GM12864 (cell line): ENCODE measurements at regions not wholly inside any gene's neighbourhood (a gene's known extent, or its start where the extent isn't known, plus 50 kb on each side); places are given as distances from the start of the nearest gene placed in this dataset.

ENCODE experiments used
- DNase-seq: peaks from one replicate; pipeline ENCODE4 v3.0.0-alpha.2; 2011; ENCODE audit warnings: low read depth
- H3K4me3 ChIP-seq: 2 replicates; pipeline ENCODE4 v1.5.1; 2011; ENCODE audit warnings: mild to moderate bottlenecking, low read depth, low read length, control low read depth
- CTCF ChIP-seq: IDR thresholded peaks from 2 replicates; pipeline ENCODE4 v1.5.1; 2011; ENCODE audit warnings: low read depth, mild to moderate bottlenecking, moderate library complexity, low read length, control low read depth, inconsistent platforms; ENCODE audit errors: missing control alignments

- TF ChIP-seq CTCF, result no peak
- H3K4me3 ChIP-seq, result no peak overlapping the region
- no peak for DNase-seq
These were observed 96.2 kb upstream of the TMPO start for GRCh38 chr12:98419081-98419794.

- DNase-seq, result no peak
- no peak for TF ChIP-seq CTCF
- no peak overlapping the region for H3K4me3 ChIP-seq
These were observed 95.5 kb upstream of the TMPO start for GRCh38 chr12:98419795-98420404.

- H3K4me3 ChIP-seq, result no peak overlapping the region
- DNase-seq, result no peak
- TF ChIP-seq CTCF, result no peak
These were observed 94.9 kb upstream of the TMPO start for GRCh38 chr12:98420461-98420860.

- DNase-seq, result no peak
- H3K4me3 ChIP-seq, result no peak overlapping the region
- no peak for TF ChIP-seq CTCF
These were observed 94.1 kb upstream of the TMPO start for GRCh38 chr12:98421316-98421715.

GRCh38 chr12:98422359-98422758 lies 93.0 kb upstream of the TMPO start:
- H3K4me3 ChIP-seq, result no peak overlapping the region
- DNase-seq, result no peak
- TF ChIP-seq CTCF, result no peak

- TF ChIP-seq CTCF, result peak; percentile 2
- DNase-seq, result no peak
- no peak overlapping the region for H3K4me3 ChIP-seq
These were observed 92.6 kb upstream of the TMPO start for GRCh38 chr12:98422812-98423211.

GRCh38 chr12:98423963-98424362 lies 91.4 kb upstream of the TMPO start:
- no peak for TF ChIP-seq CTCF
- no peak for DNase-seq
- H3K4me3 ChIP-seq, result no peak overlapping the region
